ENCODE measurements at regions not wholly inside any gene's neighbourhood (a gene's known extent, or its start where the extent isn't known, plus 50 kb on each side); places are given as distances from the start of the nearest gene placed in this dataset.

DNA sequence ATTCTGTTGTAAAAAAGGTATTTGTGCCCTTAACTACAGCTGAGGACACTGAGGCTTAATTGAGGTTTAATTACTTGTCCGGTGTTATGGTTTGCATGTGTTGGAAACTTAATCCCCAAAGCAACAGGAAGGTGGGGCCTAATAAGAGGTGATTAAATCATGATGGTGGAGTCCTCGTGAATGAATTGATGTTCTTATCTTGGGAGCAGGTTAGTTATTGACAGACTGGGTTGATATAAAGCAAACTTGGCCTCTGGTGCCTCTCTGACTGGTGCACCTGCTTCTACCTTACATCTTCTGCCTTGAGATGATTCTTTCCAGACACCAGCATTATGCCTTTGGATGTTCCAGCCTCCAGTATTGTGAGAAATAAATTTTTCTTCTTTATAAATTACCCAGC lies 306.5 kb upstream of the HS3ST5 start:
- TF ChIP-seq POLR2A (IDR thresholded peaks at IDR 0.05; ENCODE audit: extremely low read depth, insufficient read length) (no peak), MYC (IDR thresholded peaks at IDR 0.05; ENCODE audit: low read depth, low read length) (no peak)
- TF ChIP-seq, protein P1, sequence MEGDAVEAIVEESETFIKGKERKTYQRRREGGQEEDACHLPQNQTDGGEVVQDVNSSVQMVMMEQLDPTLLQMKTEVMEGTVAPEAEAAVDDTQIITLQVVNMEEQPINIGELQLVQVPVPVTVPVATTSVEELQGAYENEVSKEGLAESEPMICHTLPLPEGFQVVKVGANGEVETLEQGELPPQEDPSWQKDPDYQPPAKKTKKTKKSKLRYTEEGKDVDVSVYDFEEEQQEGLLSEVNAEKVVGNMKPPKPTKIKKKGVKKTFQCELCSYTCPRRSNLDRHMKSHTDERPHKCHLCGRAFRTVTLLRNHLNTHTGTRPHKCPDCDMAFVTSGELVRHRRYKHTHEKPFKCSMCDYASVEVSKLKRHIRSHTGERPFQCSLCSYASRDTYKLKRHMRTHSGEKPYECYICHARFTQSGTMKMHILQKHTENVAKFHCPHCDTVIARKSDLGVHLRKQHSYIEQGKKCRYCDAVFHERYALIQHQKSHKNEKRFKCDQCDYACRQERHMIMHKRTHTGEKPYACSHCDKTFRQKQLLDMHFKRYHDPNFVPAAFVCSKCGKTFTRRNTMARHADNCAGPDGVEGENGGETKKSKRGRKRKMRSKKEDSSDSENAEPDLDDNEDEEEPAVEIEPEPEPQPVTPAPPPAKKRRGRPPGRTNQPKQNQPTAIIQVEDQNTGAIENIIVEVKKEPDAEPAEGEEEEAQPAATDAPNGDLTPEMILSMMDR (IDR thresholded peaks at IDR 0.05; ENCODE audit: low read depth, low read length), result no peak
- TF ChIP-seq, protein P2, sequence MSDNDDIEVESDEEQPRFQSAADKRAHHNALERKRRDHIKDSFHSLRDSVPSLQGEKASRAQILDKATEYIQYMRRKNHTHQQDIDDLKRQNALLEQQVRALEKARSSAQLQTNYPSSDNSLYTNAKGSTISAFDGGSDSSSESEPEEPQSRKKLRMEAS (IDR thresholded peaks at IDR 0.05; ENCODE audit: low read depth, low read length), result no peak

All from NB4 (cell line).